HepG2 (cell line): ENCODE measurements at regions not wholly inside any gene's neighbourhood (a gene's known extent, or its start where the extent isn't known, plus 50 kb on each side); places are given as distances from the start of the nearest gene placed in this dataset.

Experiments
- FOXO1 ChIP-seq: sonication (generic); formaldehyde crosslinking; IDR thresholded peaks from 2 replicates; pipeline ENCODE4 v1.4.0; 2020; ENCODE audit warnings: missing genetic modification reagents
- NBN ChIP-seq: fragments of 450-650 bp; conservative IDR thresholded peaks from 2 replicates; pipeline ENCODE4 v1.6.1; 2017
- NCOA5 ChIP-seq: sonication (generic); formaldehyde crosslinking; IDR thresholded peaks from 2 replicates; pipeline ENCODE4 v1.4.0; 2020; ENCODE audit warnings: missing genetic modification reagents
- ONECUT2 ChIP-seq: sonication (generic); formaldehyde crosslinking; IDR thresholded peaks from 2 replicates; pipeline ENCODE4 v1.4.0; 2020; ENCODE audit warnings: missing genetic modification reagents
- PHF21A ChIP-seq: sonication (generic); formaldehyde crosslinking; IDR thresholded peaks from 2 replicates; pipeline ENCODE4 v1.5.0; 2020; ENCODE audit warnings: mild to moderate bottlenecking, missing genetic modification reagents
- RBFOX2 ChIP-seq: fragments of 200-400 bp; formaldehyde crosslinking; IDR thresholded peaks from 2 replicates; pipeline ENCODE4 v1.6.1; 2017; ENCODE audit warnings: low read depth, mild to moderate bottlenecking, low read length
- TBL1XR1 ChIP-seq: fragments of 150-350 bp; IDR thresholded peaks from 2 replicates; pipeline ENCODE4 v1.6.1; 2014; ENCODE audit warnings: borderline replicate concordance, low read length; ENCODE audit not compliant: partially characterized antibody
- TSC22D2 ChIP-seq: sonication (generic); formaldehyde crosslinking; IDR thresholded peaks from 2 replicates; pipeline ENCODE4 v1.5.1; 2020; ENCODE audit warnings: missing genetic modification reagents, mild to moderate bottlenecking, borderline replicate concordance
- ZNF672 ChIP-seq: sonication (generic); formaldehyde crosslinking; IDR thresholded peaks from 2 replicates; pipeline ENCODE4 v1.8.1; 2022; ENCODE audit warnings: missing genetic modification reagents
- ZNF768 ChIP-seq: sonication (generic); formaldehyde crosslinking; IDR thresholded peaks from 2 replicates; pipeline ENCODE4 v1.4.0; 2020; ENCODE audit warnings: missing genetic modification reagents
- TF ChIP-seq, protein P1 (sequence below): IDR thresholded peaks from 2 replicates; pipeline ENCODE4 v1.6.1; 2016; ENCODE audit warnings: low read depth
- TF ChIP-seq, protein P2 (sequence below): sonication (generic); IDR thresholded peaks from 2 replicates; pipeline ENCODE4 v1.6.1; 2016; ENCODE audit warnings: low read depth, borderline replicate concordance
- TF ChIP-seq, protein P3 (sequence below): sonication (generic); formaldehyde crosslinking; IDR thresholded peaks from 2 replicates; pipeline ENCODE4 v1.5.0; 2020; ENCODE audit warnings: mild to moderate bottlenecking, missing genetic modification reagents, borderline replicate concordance
- TF ChIP-seq, protein P4 (sequence below): sonication (generic); formaldehyde crosslinking; IDR thresholded peaks from 2 replicates; pipeline ENCODE4 v1.4.0; 2020; ENCODE audit warnings: missing genetic modification reagents
- TF ChIP-seq, protein P5 (sequence below): sonication (generic); formaldehyde crosslinking; IDR thresholded peaks from 2 replicates; pipeline ENCODE4 v1.4.0; 2020; ENCODE audit warnings: mild to moderate bottlenecking, missing genetic modification reagents
- TF ChIP-seq, protein P6 (sequence below): sonication (generic); formaldehyde crosslinking; IDR thresholded peaks from 2 replicates; pipeline ENCODE4 v1.5.1; 2020; ENCODE audit warnings: missing genetic modification reagents, mild to moderate bottlenecking, borderline replicate concordance
- TF ChIP-seq, protein P7 (sequence below): sonication (generic); formaldehyde crosslinking; conservative IDR thresholded peaks from 2 replicates; pipeline ENCODE4 v1.4.0; 2020; ENCODE audit warnings: missing genetic modification reagents
- TF ChIP-seq, protein P8 (sequence below): sonication (generic); formaldehyde crosslinking; IDR thresholded peaks from 2 replicates; pipeline ENCODE4 v1.5.0; 2020; ENCODE audit warnings: missing genetic modification reagents

DNA sequence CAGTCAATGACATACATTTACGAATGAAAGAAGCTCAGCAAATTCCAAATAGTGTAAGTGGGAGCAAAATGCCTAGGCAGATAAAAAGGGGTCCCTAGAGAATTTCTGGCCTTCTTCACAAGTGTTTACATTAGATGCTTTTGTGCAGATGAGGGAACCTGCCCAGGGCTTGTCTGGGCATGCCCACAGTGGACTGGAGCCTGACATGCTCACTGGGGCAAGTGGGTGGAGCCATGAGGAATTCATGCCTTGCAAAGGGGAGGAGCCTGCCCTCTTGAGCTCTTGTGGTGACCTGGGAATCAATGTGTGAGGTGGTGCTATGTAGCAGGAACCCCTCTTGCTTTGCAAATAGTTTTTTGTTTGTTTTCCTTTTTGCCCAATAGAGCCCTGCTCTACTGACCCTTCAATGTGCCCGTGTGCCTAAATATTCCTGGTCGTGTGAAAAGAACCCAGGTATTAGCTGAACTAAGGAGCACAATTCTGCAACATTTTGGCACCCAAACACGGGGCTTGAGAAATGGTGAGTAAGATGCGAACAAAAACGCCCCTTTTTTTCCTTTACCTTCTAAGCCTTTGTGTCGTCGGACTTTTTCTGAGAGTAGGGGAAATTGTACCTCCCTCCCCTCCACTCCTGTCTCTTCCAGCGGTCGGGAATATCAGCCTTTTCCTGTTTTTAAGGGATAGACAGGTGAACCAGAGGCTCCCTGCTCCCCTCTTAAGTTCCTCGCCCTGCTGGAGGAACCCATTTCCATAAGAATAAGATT, 433.8 kb upstream of the CDH9 start (continued):
- TF ChIP-seq, protein P1, sequence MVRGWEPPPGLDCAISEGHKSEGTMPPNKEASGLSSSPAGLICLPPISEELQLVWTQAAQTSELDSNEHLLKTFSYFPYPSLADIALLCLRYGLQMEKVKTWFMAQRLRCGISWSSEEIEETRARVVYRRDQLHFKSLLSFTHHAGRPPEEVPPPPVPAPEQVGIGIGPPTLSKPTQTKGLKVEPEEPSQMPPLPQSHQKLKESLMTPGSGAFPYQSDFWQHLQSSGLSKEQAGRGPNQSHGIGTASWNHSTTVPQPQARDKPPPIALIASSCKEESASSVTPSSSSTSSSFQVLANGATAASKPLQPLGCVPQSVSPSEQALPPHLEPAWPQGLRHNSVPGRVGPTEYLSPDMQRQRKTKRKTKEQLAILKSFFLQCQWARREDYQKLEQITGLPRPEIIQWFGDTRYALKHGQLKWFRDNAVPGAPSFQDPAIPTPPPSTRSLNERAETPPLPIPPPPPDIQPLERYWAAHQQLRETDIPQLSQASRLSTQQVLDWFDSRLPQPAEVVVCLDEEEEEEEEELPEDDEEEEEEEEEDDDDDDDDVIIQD (CRISPR knock-in tag): peak; percentile 92; the same call in 1 of the 2 replicates
- TF ChIP-seq PHF21A (CRISPR knock-in tag) (peak; percentile 64; the same call in 1 of the 2 replicates), ZNF768 (CRISPR knock-in tag) (no peak), TBL1XR1 (peak; percentile 37), ONECUT2 (CRISPR knock-in tag) (peak; percentile 46), NBN (no peak), ZNF672 (no peak), RBFOX2 (peak; percentile 77), NCOA5 (CRISPR knock-in tag) (no peak), FOXO1 (CRISPR knock-in tag) (peak; percentile 35; the same call in 1 of the 2 replicates), TSC22D2 (no peak)
- TF ChIP-seq, protein P2, sequence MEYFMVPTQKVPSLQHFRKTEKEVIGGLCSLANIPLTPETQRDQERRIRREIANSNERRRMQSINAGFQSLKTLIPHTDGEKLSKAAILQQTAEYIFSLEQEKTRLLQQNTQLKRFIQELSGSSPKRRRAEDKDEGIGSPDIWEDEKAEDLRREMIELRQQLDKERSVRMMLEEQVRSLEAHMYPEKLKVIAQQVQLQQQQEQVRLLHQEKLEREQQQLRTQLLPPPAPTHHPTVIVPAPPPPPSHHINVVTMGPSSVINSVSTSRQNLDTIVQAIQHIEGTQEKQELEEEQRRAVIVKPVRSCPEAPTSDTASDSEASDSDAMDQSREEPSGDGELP: no peak
- TF ChIP-seq, protein P3, sequence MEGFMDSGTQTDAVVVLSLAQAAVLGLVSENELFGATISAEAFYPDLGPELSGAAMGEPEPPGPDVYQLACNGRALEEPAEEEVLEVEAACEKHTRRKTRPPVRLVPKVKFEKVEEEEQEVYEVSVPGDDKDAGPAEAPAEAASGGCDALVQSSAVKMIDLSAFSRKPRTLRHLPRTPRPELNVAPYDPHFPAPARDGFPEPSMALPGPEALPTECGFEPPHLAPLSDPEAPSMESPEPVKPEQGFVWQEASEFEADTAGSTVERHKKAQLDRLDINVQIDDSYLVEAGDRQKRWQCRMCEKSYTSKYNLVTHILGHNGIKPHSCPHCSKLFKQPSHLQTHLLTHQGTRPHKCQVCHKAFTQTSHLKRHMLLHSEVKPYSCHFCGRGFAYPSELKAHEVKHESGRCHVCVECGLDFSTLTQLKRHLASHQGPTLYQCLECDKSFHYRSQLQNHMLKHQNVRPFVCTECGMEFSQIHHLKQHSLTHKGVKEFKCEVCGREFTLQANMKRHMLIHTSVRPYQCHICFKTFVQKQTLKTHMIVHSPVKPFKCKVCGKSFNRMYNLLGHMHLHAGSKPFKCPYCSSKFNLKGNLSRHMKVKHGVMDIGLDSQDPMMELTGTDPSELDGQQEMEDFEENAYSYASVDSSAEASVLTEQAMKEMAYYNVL: peak; percentile 47; the same call in 1 of the 2 replicates
- TF ChIP-seq, protein P4, sequence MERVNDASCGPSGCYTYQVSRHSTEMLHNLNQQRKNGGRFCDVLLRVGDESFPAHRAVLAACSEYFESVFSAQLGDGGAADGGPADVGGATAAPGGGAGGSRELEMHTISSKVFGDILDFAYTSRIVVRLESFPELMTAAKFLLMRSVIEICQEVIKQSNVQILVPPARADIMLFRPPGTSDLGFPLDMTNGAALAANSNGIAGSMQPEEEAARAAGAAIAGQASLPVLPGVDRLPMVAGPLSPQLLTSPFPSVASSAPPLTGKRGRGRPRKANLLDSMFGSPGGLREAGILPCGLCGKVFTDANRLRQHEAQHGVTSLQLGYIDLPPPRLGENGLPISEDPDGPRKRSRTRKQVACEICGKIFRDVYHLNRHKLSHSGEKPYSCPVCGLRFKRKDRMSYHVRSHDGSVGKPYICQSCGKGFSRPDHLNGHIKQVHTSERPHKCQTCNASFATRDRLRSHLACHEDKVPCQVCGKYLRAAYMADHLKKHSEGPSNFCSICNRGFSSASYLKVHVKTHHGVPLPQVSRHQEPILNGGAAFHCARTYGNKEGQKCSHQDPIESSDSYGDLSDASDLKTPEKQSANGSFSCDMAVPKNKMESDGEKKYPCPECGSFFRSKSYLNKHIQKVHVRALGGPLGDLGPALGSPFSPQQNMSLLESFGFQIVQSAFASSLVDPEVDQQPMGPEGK (CRISPR knock-in tag): peak; percentile 38; the same call in 1 of the 2 replicates
- TF ChIP-seq, protein P5, sequence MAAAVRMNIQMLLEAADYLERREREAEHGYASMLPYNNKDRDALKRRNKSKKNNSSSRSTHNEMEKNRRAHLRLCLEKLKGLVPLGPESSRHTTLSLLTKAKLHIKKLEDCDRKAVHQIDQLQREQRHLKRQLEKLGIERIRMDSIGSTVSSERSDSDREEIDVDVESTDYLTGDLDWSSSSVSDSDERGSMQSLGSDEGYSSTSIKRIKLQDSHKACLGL (CRISPR knock-in tag): no peak
- TF ChIP-seq, protein P6, sequence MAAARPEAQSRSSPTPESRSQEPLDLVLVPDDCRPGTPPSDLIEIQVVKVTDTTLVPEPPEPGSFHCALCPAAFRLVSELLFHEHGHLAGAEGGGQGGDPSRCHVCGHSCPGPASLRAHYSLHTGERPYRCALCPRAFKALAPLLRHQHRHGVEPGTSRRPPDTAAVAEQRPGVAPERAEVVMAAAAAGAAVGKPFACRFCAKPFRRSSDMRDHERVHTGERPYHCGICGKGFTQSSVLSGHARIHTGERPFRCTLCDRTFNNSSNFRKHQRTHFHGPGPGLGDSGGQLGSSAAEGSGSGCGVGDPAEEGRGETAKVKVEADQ: peak; percentile 41; the same call in 1 of the 2 replicates
- TF ChIP-seq, protein P7, sequence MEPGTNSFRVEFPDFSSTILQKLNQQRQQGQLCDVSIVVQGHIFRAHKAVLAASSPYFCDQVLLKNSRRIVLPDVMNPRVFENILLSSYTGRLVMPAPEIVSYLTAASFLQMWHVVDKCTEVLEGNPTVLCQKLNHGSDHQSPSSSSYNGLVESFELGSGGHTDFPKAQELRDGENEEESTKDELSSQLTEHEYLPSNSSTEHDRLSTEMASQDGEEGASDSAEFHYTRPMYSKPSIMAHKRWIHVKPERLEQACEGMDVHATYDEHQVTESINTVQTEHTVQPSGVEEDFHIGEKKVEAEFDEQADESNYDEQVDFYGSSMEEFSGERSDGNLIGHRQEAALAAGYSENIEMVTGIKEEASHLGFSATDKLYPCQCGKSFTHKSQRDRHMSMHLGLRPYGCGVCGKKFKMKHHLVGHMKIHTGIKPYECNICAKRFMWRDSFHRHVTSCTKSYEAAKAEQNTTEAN (CRISPR knock-in tag): no peak
- TF ChIP-seq, protein P8, sequence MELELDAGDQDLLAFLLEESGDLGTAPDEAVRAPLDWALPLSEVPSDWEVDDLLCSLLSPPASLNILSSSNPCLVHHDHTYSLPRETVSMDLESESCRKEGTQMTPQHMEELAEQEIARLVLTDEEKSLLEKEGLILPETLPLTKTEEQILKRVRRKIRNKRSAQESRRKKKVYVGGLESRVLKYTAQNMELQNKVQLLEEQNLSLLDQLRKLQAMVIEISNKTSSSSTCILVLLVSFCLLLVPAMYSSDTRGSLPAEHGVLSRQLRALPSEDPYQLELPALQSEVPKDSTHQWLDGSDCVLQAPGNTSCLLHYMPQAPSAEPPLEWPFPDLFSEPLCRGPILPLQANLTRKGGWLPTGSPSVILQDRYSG (CRISPR knock-in tag): no peak
